NCI-H69 (cell line): ENCODE measurements at regions not wholly inside any gene's neighbourhood (a gene's known extent, or its start where the extent isn't known, plus 50 kb on each side); places are given as distances from the start of the nearest gene placed in this dataset.
"Not testable (repeated sequence)": the region's sequence is repeated elsewhere in the genome, so short reads cannot be mapped to it uniquely, and the experiment has no call there.

Source experiments
- DNase-seq: peaks from one replicate; lab custom pipeline; 2025; lab: John Stamatoyannopoulos, UW

GRCh38 chr16:9141813-9142212 is 50.4 kb downstream of the HAPSTR1 start:
- no peak for DNase-seq

- no peak for DNase-seq
Observed at GRCh38 chr16:9144106-9144505, 52.7 kb downstream of the HAPSTR1 start.

- peak; percentile 34 for DNase-seq
Observed at GRCh38 chr16:9148374-9149015, 57.1 kb downstream of the HAPSTR1 start.

- peak; percentile 59 for DNase-seq
Observed at GRCh38 chr16:9151074-9151473, 59.6 kb downstream of the HAPSTR1 start.

GRCh38 chr16:9151597-9151996 is 60.2 kb downstream of the HAPSTR1 start:
- DNase-seq = peak; percentile 60

- DNase-seq = no peak
Observed at GRCh38 chr16:9152649-9153501, 61.4 kb downstream of the HAPSTR1 start.

- DNase-seq = no peak
Observed at GRCh38 chr16:9153502-9153864, 62.0 kb downstream of the HAPSTR1 start.

- no peak for DNase-seq
Observed at GRCh38 chr16:9154567-9155410, 63.3 kb downstream of the HAPSTR1 start.

- no peak for DNase-seq
Observed at GRCh38 chr16:9155871-9156270, 64.4 kb downstream of the HAPSTR1 start.

GRCh38 chr16:9159839-9160550 is 68.6 kb downstream of the HAPSTR1 start:
- peak; percentile 77 for DNase-seq

- DNase-seq = peak; percentile 64
Observed at GRCh38 chr16:9160551-9160911, 69.1 kb downstream of the HAPSTR1 start.

- no peak for DNase-seq
Observed at GRCh38 chr16:9165681-9166080, 74.2 kb downstream of the HAPSTR1 start.

GRCh38 chr16:9166326-9166993 is 75.0 kb downstream of the HAPSTR1 start:
- not testable (repeated sequence) for DNase-seq

GRCh38 chr16:9169094-9169493 is 77.7 kb downstream of the HAPSTR1 start:
- no peak for DNase-seq

GRCh38 chr16:9170470-9170869 is 79.0 kb downstream of the HAPSTR1 start:
- DNase-seq = no peak

- no peak for DNase-seq
Observed at GRCh38 chr16:9176547-9177418, 85.3 kb downstream of the HAPSTR1 start.

- no peak for DNase-seq
Observed at GRCh38 chr16:9177861-9178260, 86.4 kb downstream of the HAPSTR1 start.

- no peak for DNase-seq
Observed at GRCh38 chr16:9183682-9184353, 92.4 kb downstream of the HAPSTR1 start.

GRCh38 chr16:9184354-9184690 is 92.9 kb downstream of the HAPSTR1 start:
- DNase-seq = no peak

GRCh38 chr16:9185381-9185780 is 93.9 kb downstream of the HAPSTR1 start:
- DNase-seq = no peak
